GM13976 (cell line): ENCODE measurements at regions not wholly inside any gene's neighbourhood (a gene's known extent, or its start where the extent isn't known, plus 50 kb on each side); places are given as distances from the start of the nearest gene placed in this dataset.
A peak's percentile ranks its signal among the peaks of the same experiment; 100 is the strongest.

ENCODE experiments used
- DNase-seq: peaks from one replicate; pipeline ENCODE4 v3.0.0; 2012; ENCODE audit warnings: low spot score
- CTCF ChIP-seq: IDR thresholded peaks from 2 replicates; pipeline ENCODE4 v1.5.1; 2012; ENCODE audit warnings: borderline replicate concordance, mild to moderate bottlenecking; ENCODE audit not compliant: insufficient read depth; ENCODE audit errors: extremely low read depth, missing control alignments, control extremely low read depth
- in situ Hi-C: fragments of 300-500 bp; cut with MboI; formaldehyde crosslinking; loops from one replicate; pipeline ENCODE4 v1.12.0; 2022; ENCODE audit warnings: low sequenced_read_pairs, mixed read lengths, inconsistent platforms; ENCODE audit not compliant: unreplicated experiment

- in situ Hi-C loops, result loop anchor here (25.0 kb wide), 1 partner anchor 199 kb away; no protein-coding TSS in a partner anchor
- DNase-seq, result no peak
- no peak for TF ChIP-seq CTCF
Observed at GRCh38 chr3:87788516-87788915, 270.3 kb downstream of the CGGBP1 start.

DNA sequence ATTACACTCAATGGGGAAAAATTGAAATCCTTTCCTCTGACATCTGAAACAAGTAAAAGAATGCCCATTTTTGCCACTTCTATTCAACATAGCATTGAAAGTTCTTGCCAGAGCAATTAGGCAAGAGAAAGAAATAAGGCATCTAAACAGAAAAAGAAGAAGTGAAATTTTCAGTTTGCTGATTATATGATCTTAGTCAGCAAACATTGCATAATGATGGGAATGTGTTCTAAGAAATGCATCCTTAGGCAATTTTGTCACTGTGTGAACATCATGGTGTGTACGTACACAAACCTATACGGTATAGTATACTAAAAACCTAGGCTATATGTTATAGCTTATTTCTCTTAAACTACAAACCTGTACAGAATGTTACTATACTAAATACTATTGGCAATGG is 278.0 kb downstream of the CGGBP1 start:
- no peak for TF ChIP-seq CTCF
- no peak for DNase-seq
- in situ Hi-C loops, result loop anchor here (25.0 kb wide), 1 partner anchor 206 kb away; no protein-coding TSS in a partner anchor

- DNase-seq, result no peak
- no peak for TF ChIP-seq CTCF
- in situ Hi-C loops, result loop anchor here (25.0 kb wide), 1 partner anchor 208 kb away; no protein-coding TSS in a partner anchor
Observed at GRCh38 chr3:87778876-87779275, 279.9 kb downstream of the CGGBP1 start.

GRCh38 chr3:87771337-87772192 is 287.2 kb downstream of the CGGBP1 start:
- in situ Hi-C loops, result no loop called here
- TF ChIP-seq CTCF, result peak; percentile 59
- peak; percentile 18 for DNase-seq

DNA sequence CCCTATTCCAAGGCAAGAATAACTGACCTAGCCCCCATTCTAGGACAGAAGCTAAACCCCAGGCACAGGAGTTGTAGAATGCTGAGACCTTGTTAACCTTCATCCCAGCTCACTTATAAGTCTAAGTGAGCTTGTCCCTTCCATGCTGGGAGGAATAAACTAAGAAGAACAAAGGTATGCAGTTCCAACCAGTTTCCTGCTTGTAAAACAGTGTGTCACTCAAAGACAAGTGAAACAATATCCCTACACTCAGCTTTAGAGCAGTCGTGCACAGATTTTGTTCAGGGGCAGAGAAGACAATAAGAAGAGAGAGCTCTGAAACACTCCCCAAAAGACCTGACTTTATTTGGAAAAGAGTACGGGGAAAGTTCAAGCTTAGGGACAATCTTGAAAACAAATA is 292.1 kb downstream of the CGGBP1 start:
- in situ Hi-C loops, result no loop called here
- TF ChIP-seq CTCF, result no peak

DNA sequence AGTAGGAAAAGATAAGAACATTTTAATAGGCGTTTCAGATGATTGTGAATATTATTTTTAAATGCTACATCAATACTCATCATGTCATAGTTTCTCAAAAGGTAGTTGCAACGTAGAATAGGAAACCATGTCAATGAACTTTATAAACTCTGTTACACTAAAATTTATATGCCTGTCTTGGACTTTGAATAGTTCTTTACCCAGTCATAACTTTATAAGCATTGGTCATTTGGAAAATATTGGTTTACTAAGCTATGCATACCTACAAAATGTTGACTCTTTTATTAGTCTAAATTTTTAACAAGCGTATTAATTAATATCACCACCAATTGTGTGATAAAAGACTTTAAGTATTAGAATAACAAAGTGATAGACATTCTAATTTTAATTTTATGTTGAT is 293.5 kb downstream of the CGGBP1 start:
- no peak for TF ChIP-seq CTCF
- DNase-seq, result no peak
- in situ Hi-C loops, result no loop called here

More for the DNA sequence above, 292.1 kb downstream of the CGGBP1 start:
- no peak for DNase-seq

DNA sequence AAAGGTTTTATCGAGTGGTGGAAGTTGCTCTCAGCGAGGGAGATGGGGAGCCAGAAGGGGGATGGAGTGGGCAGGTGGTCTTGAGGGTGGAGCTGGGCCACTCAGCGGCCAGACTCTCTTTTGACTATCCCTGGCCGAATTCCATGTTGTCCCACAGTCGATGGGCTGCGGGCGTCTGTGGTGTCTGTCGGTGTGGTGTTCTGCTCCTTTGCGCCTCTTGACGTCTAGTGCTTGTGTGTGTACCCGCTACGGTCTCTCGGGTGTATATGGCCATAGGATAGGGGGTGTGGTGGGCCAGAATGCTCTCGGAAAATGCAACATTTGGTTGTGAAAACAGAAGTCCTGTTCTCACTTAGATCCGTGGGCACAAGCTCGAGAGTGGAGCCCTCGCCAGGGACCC is 297.0 kb downstream of the CGGBP1 start:
- in situ Hi-C loops, result no loop called here
- no peak for DNase-seq

More for the DNA sequence above, 297.0 kb downstream of the CGGBP1 start:
- no peak for TF ChIP-seq CTCF
